ENCODE measurements at regions not wholly inside any gene's neighbourhood (a gene's known extent, or its start where the extent isn't known, plus 50 kb on each side); places are given as distances from the start of the nearest gene placed in this dataset.

DNA sequence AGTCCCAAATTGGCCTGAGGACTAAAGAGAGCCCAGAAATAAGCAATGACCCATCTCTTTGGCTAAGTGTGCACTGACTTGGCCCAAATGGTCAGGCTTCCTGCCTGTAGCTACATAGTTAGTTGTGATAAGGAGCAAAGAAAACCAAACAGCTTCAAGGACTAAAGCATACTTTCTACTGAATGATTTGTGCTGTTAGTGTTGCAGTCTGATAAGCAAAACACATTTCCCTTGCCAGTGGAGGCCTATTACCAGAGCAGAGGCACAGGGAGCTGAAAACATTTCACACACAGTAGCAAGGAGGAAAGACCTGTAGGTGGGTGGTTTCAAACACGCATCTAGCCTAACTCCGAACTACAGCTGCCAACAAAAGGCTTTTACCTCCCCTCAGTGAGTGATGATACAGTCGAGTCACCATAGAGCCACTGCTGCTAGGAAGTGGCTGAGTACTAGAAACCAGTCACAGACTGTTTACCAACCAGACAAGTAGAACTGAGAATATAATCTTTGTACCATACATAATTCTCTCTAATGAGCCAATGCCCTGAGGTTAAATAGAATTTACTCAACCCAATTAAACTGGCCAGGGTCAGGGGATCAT is 222.3 kb upstream of the THBS1 start:
- Histone ChIP-seq H3K4me3 (ENCODE audit: extremely low read depth in 1 of 4, insufficient read depth in 2 of 4, low read depth in 3 of 4, low read length in 4 of 4) (no peak overlapping the region), H2BK20ac (ENCODE audit: low read length) (no peak overlapping the region), H2BK12ac (ENCODE audit: low read depth, low read length) (no peak overlapping the region), H4K91ac (replicated peaks; ENCODE audit: insufficient read length, low read length) (no peak overlapping the region), H3K23me2 (ENCODE audit: low read depth, low read length) (no peaks in the 10 kb centered on the region), H3K23ac (ENCODE audit: insufficient read length) (no peak overlapping the region), H2AK5ac (ENCODE audit: low read depth, low read length) (no peak overlapping the region), H3K27me3 (replicated peaks in 1 of 4; ENCODE audit: control insufficient read depth in 3 of 4, extremely low read depth in 1 of 4, insufficient read depth in 3 of 4, low read length in 3 of 4) (no peaks in the 10 kb centered on the region), H4K8ac (ENCODE audit: extremely low read depth, insufficient read depth, low read length) (no peak overlapping the region), H3K27ac (ENCODE audit: low read depth, low read length) (no peak overlapping the region), H3K4ac (replicated peaks; ENCODE audit: insufficient read length, low read depth, low read length) (no peak overlapping the region), H3K18ac (ENCODE audit: extremely low read depth, low read length) (no peak overlapping the region), H3K79me2 (ENCODE audit: control insufficient read depth in 1 of 2, insufficient read depth in 2 of 2, low read length in 2 of 2) (no peaks in the 10 kb centered on the region), H2BK15ac (ENCODE audit: low read length) (no peak overlapping the region), H3K4me2 (ENCODE audit: insufficient read depth in 1 of 2, low read depth in 2 of 2, low read length in 2 of 2) (no peak overlapping the region), H4K5ac (ENCODE audit: insufficient read length, low read depth, low read length) (no peak overlapping the region), H3K4me1 (replicated peaks in 1 of 4; ENCODE audit: control insufficient read depth in 3 of 4, insufficient read depth in 4 of 4, low read length in 3 of 4) (no peaks in the 10 kb centered on the region), H2BK5ac (ENCODE audit: low read depth, low read length) (no peak overlapping the region), H3K36me3 (ENCODE audit: control insufficient read depth in 2 of 4, insufficient read depth in 4 of 4, low read length in 3 of 4) (no peaks in the 10 kb centered on the region), H2AFZ (ENCODE audit: low read length) (peak overlapping the region; percentile 55; the same call in 1 of the 2 replicates), H4K20me1 (replicated peaks in 1 of 2; ENCODE audit: control insufficient read depth in 1 of 2, insufficient read depth in 2 of 2, low read length in 2 of 2) (no peaks in the 10 kb centered on the region), H3K79me1 (ENCODE audit: low read depth, low read length) (no peaks in the 10 kb centered on the region), H3K9me3 (ENCODE audit: insufficient read depth in 2 of 2, low read depth in 1 of 2, low read length in 1 of 2) (no peaks in the 10 kb centered on the region), H3K9ac (replicated peaks in 1 of 4; ENCODE audit: extremely low read depth in 1 of 4, low read depth in 3 of 4, low read length in 3 of 4) (no peak overlapping the region), H3K56ac (replicated peaks; ENCODE audit: insufficient read length, low read depth, low read length) (no peak overlapping the region), H3K14ac (ENCODE audit: insufficient read length) (no peak overlapping the region), H2BK120ac (replicated peaks; ENCODE audit: low read depth, low read length) (no peak overlapping the region)
- WGBS, 2 experiments (ENCODE audit: extremely low coverage in 1 of 2, insufficient coverage in 1 of 2, insufficient read length in 1 of 2, insufficient replicate concordance in 2 of 2, low coverage in 1 of 2, low lambda C conversion rate in 2 of 2, missing lambda C conversion rate in 1 of 2): 93% methylated on average over 3 of the region's 3 CpGs; no CpG with 5 or more reads in 1 of the 2 experiments
- DNase-seq (ENCODE audit: low read depth in 1 of 2, low spot score in 2 of 2) (no peak), FAIRE-seq (no peak)
- CTCF ChIA-PET (ENCODE audit: partially characterized antibody): interaction anchor here (1.6 kb wide), 1 partner anchor 223 kb away, joined by 5 read pairs; the partner anchor contains the start of gene THBS1
- POLR2A ChIA-PET (ENCODE audit: partially characterized antibody): no interaction called here
- TF ChIP-seq RXRA (IDR thresholded peaks at IDR 0.05; ENCODE audit: insufficient read depth, low read depth, low read length) (no peak), PHF8 (conservative IDR thresholded peaks at IDR 0.05; ENCODE audit: low read depth, low read length) (no peak), SAP30 (IDR thresholded peaks at IDR 0.05; ENCODE audit: insufficient read depth, insufficient replicate concordance, low read length) (no peak), ASH2L (IDR thresholded peaks at IDR 0.05; ENCODE audit: low read length) (no peak), SP1 (IDR thresholded peaks at IDR 0.05; ENCODE audit: low read depth, low read length) (no peak), KDM4A (IDR thresholded peaks at IDR 0.05; ENCODE audit: low read depth, low read length, severe bottlenecking) (no peak), HDAC6 (IDR thresholded peaks at IDR 0.05; ENCODE audit: low read depth, low read length) (no peak), CHD1 (IDR thresholded peaks at IDR 0.05; ENCODE audit: low read depth, low read length) (no peak), TAF1 (IDR thresholded peaks at IDR 0.05; ENCODE audit: low read depth, low read length) (no peak), SIN3A (conservative IDR thresholded peaks at IDR 0.05 in 1 of 2, IDR thresholded peaks at IDR 0.05 in 1 of 2; ENCODE audit: low read depth in 1 of 2, low read length in 2 of 2) (no peak)
- TF ChIP-seq, protein P1, sequence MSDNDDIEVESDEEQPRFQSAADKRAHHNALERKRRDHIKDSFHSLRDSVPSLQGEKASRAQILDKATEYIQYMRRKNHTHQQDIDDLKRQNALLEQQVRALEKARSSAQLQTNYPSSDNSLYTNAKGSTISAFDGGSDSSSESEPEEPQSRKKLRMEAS (IDR thresholded peaks at IDR 0.05): no peak
- TF ChIP-seq, protein P2, sequence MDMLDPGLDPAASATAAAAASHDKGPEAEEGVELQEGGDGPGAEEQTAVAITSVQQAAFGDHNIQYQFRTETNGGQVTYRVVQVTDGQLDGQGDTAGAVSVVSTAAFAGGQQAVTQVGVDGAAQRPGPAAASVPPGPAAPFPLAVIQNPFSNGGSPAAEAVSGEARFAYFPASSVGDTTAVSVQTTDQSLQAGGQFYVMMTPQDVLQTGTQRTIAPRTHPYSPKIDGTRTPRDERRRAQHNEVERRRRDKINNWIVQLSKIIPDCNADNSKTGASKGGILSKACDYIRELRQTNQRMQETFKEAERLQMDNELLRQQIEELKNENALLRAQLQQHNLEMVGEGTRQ (IDR thresholded peaks at IDR 0.05; ENCODE audit: low read length): no peak
